IMR-90 (cell line): ENCODE measurements at regions not wholly inside any gene's neighbourhood (a gene's known extent, or its start where the extent isn't known, plus 50 kb on each side); places are given as distances from the start of the nearest gene placed in this dataset.

Experiments used
- ATAC-seq: fragments of 200-7000 bp; cut with Tn5 transposase; 2 replicates; pipeline ENCODE4 v1.9.1; 2020; ENCODE audit warnings: low read depth, mild to moderate bottlenecking, moderate library complexity
- BruUV-seq: library from RNA; stranded (reverse); fragments of 400-500 nt; replicated peaks from 2 replicates; lab custom pipeline; 2021; lab: Mats Ljungman, UMichigan
- CTCF ChIA-PET: fragments of 300-600 bp; formaldehyde crosslinking; extraction: SDS; loops from one replicate; lab custom pipeline; 2021; ENCODE audit warnings: antibody characterized with exemption; lab: Yijun Ruan, JAX
- POLR2A ChIA-PET: fragments of 300-600 bp; sonication (Branson Sonifier 250); formaldehyde crosslinking; loops from one replicate; lab custom pipeline; 2022; ENCODE audit warnings: antibody characterized with exemption; ENCODE audit not compliant: unreplicated experiment; lab: Charles Lee
- DNase-seq: peaks from one replicate; pipeline ENCODE4 v3.0.0; 2013
- H2AFZ ChIP-seq: replicated peaks from 2 replicates; pipeline ENCODE3; 2013; ENCODE audit warnings: low read length, mild to moderate bottlenecking; ENCODE audit not compliant: poor library complexity
- H2AK5ac ChIP-seq: 2 replicates; pipeline ENCODE4 v1.6.1; 2013; ENCODE audit warnings: low read depth, low read length, inconsistent platforms
- H2AK9ac ChIP-seq: replicated peaks from 2 replicates; pipeline ENCODE3; 2013; ENCODE audit warnings: mild to moderate bottlenecking, low read depth, low read length, moderate library complexity; ENCODE audit not compliant: poor library complexity
- H2BK120ac ChIP-seq: 2 replicates; pipeline ENCODE4 v1.6.1; 2013; ENCODE audit warnings: low read depth, low read length, inconsistent platforms
- H2BK15ac ChIP-seq: 3 replicates; pipeline ENCODE4 v1.6.1; 2013; ENCODE audit warnings: low read depth, low read length, inconsistent platforms
- H2BK20ac ChIP-seq: 2 replicates; pipeline ENCODE4 v1.6.1; 2013; ENCODE audit warnings: low read depth, mild to moderate bottlenecking, inconsistent platforms, low read length, moderate library complexity
- H2BK5ac ChIP-seq: 2 replicates; pipeline ENCODE4 v1.6.1; 2013; ENCODE audit warnings: mild to moderate bottlenecking, low read depth, low read length, inconsistent platforms; ENCODE audit not compliant: poor library complexity, severe bottlenecking
- H3K14ac ChIP-seq: replicated peaks from 2 replicates; pipeline ENCODE4 v1.6.1; 2013; ENCODE audit warnings: low read depth, low read length, inconsistent platforms
- H3K18ac ChIP-seq: 2 replicates; pipeline ENCODE4 v1.6.1; 2013; ENCODE audit warnings: low read depth, low read length, control low read depth
- H3K23ac ChIP-seq: 2 replicates; pipeline ENCODE4 v1.6.1; 2013; ENCODE audit warnings: low read depth, low read length, inconsistent platforms
- H3K27ac ChIP-seq: 2 replicates; pipeline ENCODE4 v1.5.1; 2013; ENCODE audit warnings: mild to moderate bottlenecking, control low read depth, low read length; ENCODE audit not compliant: insufficient read depth
- H3K27me3 ChIP-seq: 2 replicates; pipeline ENCODE4 v1.6.1; 2013; ENCODE audit warnings: low read length; ENCODE audit not compliant: control insufficient read depth, insufficient read depth
- H3K36me3 ChIP-seq: 2 replicates; pipeline ENCODE4 v1.6.1; 2013; ENCODE audit warnings: low read length, mixed read lengths; ENCODE audit not compliant: control insufficient read depth, insufficient read depth
- H3K4ac ChIP-seq: 2 replicates; pipeline ENCODE4 v1.6.1; 2013; ENCODE audit warnings: low read depth, low read length, inconsistent platforms
- H3K4me1 ChIP-seq: 2 replicates; pipeline ENCODE4 v1.6.1; 2013; ENCODE audit warnings: low read length, mixed read lengths; ENCODE audit not compliant: control insufficient read depth, insufficient read depth
- H3K4me2 ChIP-seq: 2 replicates; pipeline ENCODE4 v1.6.1; 2013; ENCODE audit warnings: low read depth, mild to moderate bottlenecking, control low read depth, low read length, moderate library complexity
- H3K4me3 ChIP-seq: 2 replicates; pipeline ENCODE4 v1.5.1; 2013; ENCODE audit warnings: low read depth, mild to moderate bottlenecking, control low read depth, low read length, moderate library complexity; ENCODE audit not compliant: insufficient read depth
- H3K56ac ChIP-seq: 2 replicates; pipeline ENCODE4 v1.6.1; 2013; ENCODE audit warnings: low read length, inconsistent platforms; ENCODE audit not compliant: insufficient read depth; ENCODE audit errors: extremely low read depth
- H3K79me1 ChIP-seq, 2 experiments: 2 replicates each; pipeline ENCODE4 v1.6.1; 2013; ENCODE audit warnings: low read length in 2 of 2, inconsistent platforms in 1 of 2, low read depth in 1 of 2
- H3K9ac ChIP-seq: 2 replicates; pipeline ENCODE4 v1.6.1; 2013; ENCODE audit warnings: low read depth, low read length, control low read depth
- H3K9me1 ChIP-seq: 2 replicates; pipeline ENCODE4 v1.6.1; 2013; ENCODE audit warnings: low read length, inconsistent platforms; ENCODE audit not compliant: insufficient read depth
- H3K9me3 ChIP-seq: 2 replicates; pipeline ENCODE4 v1.6.1; 2013; ENCODE audit warnings: low read length; ENCODE audit not compliant: control insufficient read depth, insufficient read depth
- H4K20me1 ChIP-seq: 2 replicates; pipeline ENCODE4 v1.6.1; 2013; ENCODE audit warnings: low read length, inconsistent platforms; ENCODE audit not compliant: insufficient read depth
- H4K5ac ChIP-seq: 2 replicates; pipeline ENCODE4 v1.6.1; 2013; ENCODE audit warnings: mild to moderate bottlenecking, low read depth, low read length, control low read depth
- H4K8ac ChIP-seq, 2 experiments: 2 replicates each; pipeline ENCODE4 v1.6.1; 2013; ENCODE audit warnings: low read depth in 2 of 2, low read length in 2 of 2, control low read depth in 1 of 2, inconsistent platforms in 1 of 2
- H4K91ac ChIP-seq: 2 replicates; pipeline ENCODE4 v1.6.1; 2013; ENCODE audit warnings: low read depth, low read length, inconsistent platforms; ENCODE audit not compliant: insufficient read depth
- BHLHE40 ChIP-seq: fragments of 150-350 bp; IDR thresholded peaks from 2 replicates; pipeline ENCODE4 v1.6.1; 2016; ENCODE audit warnings: mild to moderate bottlenecking, low read depth, low read length
- CHD1 ChIP-seq: IDR thresholded peaks from 2 replicates; pipeline ENCODE4 v1.6.1; 2012; ENCODE audit warnings: low read depth, low read length, improper control_type of control experiment
- MAZ ChIP-seq: IDR thresholded peaks from 2 replicates; pipeline ENCODE4 v1.6.1; 2012; ENCODE audit warnings: low read depth, mild to moderate bottlenecking, low read length, improper control_type of control experiment, moderate library complexity, borderline replicate concordance
- RFX5 ChIP-seq: IDR thresholded peaks from 2 replicates; pipeline ENCODE4 v1.8.0; 2012; ENCODE audit warnings: low read depth, mild to moderate bottlenecking, low read length, moderate library complexity
- SMC3 ChIP-seq: fragments of 150-350 bp; IDR thresholded peaks from 2 replicates; pipeline ENCODE4 v1.6.1; 2016; ENCODE audit warnings: low read depth, mild to moderate bottlenecking, antibody characterized with exemption, low read length, moderate library complexity
- WGBS, 2 experiments: methylation state at CpG; one replicate each; pipeline versions ENCODE4 v1.1.5 to v1.1.7; 2013; ENCODE audit warnings: missing lambda C conversion rate in 2 of 2; ENCODE audit not compliant: insufficient read length in 1 of 2; ENCODE audit errors: extremely low coverage in 2 of 2; 5-methylcytosine and 5-hydroxymethylcytosine counted together
- dilution Hi-C: fragments of 300-500 bp; cut with HindIII; formaldehyde crosslinking; loops from one replicate; pipeline ENCODE4 v1.14.3; 2018; ENCODE audit warnings: low sequenced_read_pairs; ENCODE audit not compliant: unreplicated experiment
- in situ Hi-C: fragments of 300-500 bp; cut with MboI; formaldehyde crosslinking; loops from 3 replicates; pipeline ENCODE4 v1.14.3; 2019; ENCODE audit warnings: low sequenced_read_pairs, inconsistent platforms, mixed read lengths
- intact Hi-C: fragments of 100-400 bp; cut with micrococcal nuclease; formaldehyde crosslinking; loops from 2 replicates; pipeline ENCODE4 v1.10.0; 2022

GRCh38 chr6:106732376-106732940 lies 103.1 kb downstream of the QRSL1 start:
- Histone ChIP-seq H3K23ac (no peak overlapping the region), H3K4me1 (no peaks in the 10 kb centered on the region), H3K56ac (no peak overlapping the region), H3K14ac (no peak overlapping the region), H2AK5ac (no peak overlapping the region), H2AFZ (no peak overlapping the region), H3K4ac (no peak overlapping the region), H3K36me3 (no peaks in the 10 kb centered on the region), H3K27ac (no peak overlapping the region), H3K4me3 (no peak overlapping the region), H4K91ac (no peak overlapping the region), H4K5ac (no peak overlapping the region), H3K9me1 (no peaks in the 10 kb centered on the region), H4K20me1 (no peaks in the 10 kb centered on the region), H3K4me2 (no peak overlapping the region), H3K9ac (no peak overlapping the region), H2BK15ac (no peak overlapping the region), H2BK120ac (no peak overlapping the region), H2BK5ac (no peak overlapping the region), H3K9me3 (no peaks in the 10 kb centered on the region), H2BK20ac (no peak overlapping the region), H3K27me3 (peaks cover 14% of the 10 kb centered on the region), H3K18ac (no peak overlapping the region), H4K8ac (no peak overlapping the region), H3K79me1 (no peaks in the 10 kb centered on the region), H2AK9ac (no peak overlapping the region)
- WGBS, 2 experiments: 0% methylated on average over 1 of the region's 7 CpGs; no CpG with 5 or more reads in 1 of the 2 experiments
- no peak for TF ChIP-seq BHLHE40
- no peak for TF ChIP-seq MAZ
- no peak for TF ChIP-seq SMC3
- TF ChIP-seq CHD1: no peak
- TF ChIP-seq RFX5: no peak
- POLR2A ChIA-PET: no interaction called here
- dilution Hi-C loops (no loop called here), intact Hi-C loops (no loop called here), in situ Hi-C loops (no loop called here)
- DNase-seq: no peak
- CTCF ChIA-PET: no interaction called here
- no TSS peak for BruUV-seq
- ATAC-seq: no peak
